WTC11 (cell line): ENCODE measurements at regions not wholly inside any gene's neighbourhood (a gene's known extent, or its start where the extent isn't known, plus 50 kb on each side); places are given as distances from the start of the nearest gene placed in this dataset.

Experiments
- ATF2 ChIP-seq: sonication (generic); formaldehyde crosslinking; IDR thresholded peaks from 2 replicates; pipeline ENCODE4 v1.8.1; 2022; ENCODE audit warnings: low read depth, missing genetic modification reagents, borderline replicate concordance
- ATF6 ChIP-seq: sonication (generic); formaldehyde crosslinking; IDR thresholded peaks from 2 replicates; pipeline ENCODE4 v1.8.1; 2023; ENCODE audit warnings: mild to moderate bottlenecking, missing genetic modification reagents
- CTCF ChIP-seq: fragments of 200-600 bp; IDR thresholded peaks from 2 replicates; pipeline ENCODE4 v1.8.0; 2022; ENCODE audit warnings: antibody characterized with exemption
- E2F4 ChIP-seq: sonication (generic); formaldehyde crosslinking; IDR thresholded peaks from 2 replicates; pipeline ENCODE4 v1.8.1; 2022; ENCODE audit warnings: low read depth, mild to moderate bottlenecking, moderate library complexity, missing genetic modification reagents, borderline replicate concordance
- E2F5 ChIP-seq: sonication (generic); formaldehyde crosslinking; IDR thresholded peaks from 2 replicates; pipeline ENCODE4 v1.8.1; 2022; ENCODE audit warnings: mild to moderate bottlenecking, moderate library complexity, missing genetic modification reagents
- MAX ChIP-seq: sonication (generic); formaldehyde crosslinking; IDR thresholded peaks from 2 replicates; pipeline ENCODE4 v1.8.0; 2022; ENCODE audit warnings: mild to moderate bottlenecking, missing genetic modification reagents
- SP1 ChIP-seq: sonication (generic); formaldehyde crosslinking; conservative IDR thresholded peaks from 2 replicates; pipeline ENCODE4 v1.8.1; 2022; ENCODE audit warnings: missing genetic modification reagents
- TEAD1 ChIP-seq: sonication (generic); formaldehyde crosslinking; IDR thresholded peaks from 2 replicates; pipeline ENCODE4 v1.8.0; 2022; ENCODE audit warnings: mild to moderate bottlenecking, missing genetic modification reagents
- USF2 ChIP-seq: sonication (generic); formaldehyde crosslinking; IDR thresholded peaks from 2 replicates; pipeline ENCODE4 v1.8.1; 2023; ENCODE audit warnings: mild to moderate bottlenecking, missing genetic modification reagents, moderate library complexity
- ZBTB43 ChIP-seq: sonication (generic); formaldehyde crosslinking; IDR thresholded peaks from 2 replicates; pipeline ENCODE4 v1.8.1; 2023; ENCODE audit warnings: mild to moderate bottlenecking, missing genetic modification reagents
- ZNF317 ChIP-seq: sonication (generic); formaldehyde crosslinking; IDR thresholded peaks from 2 replicates; pipeline ENCODE4 v1.8.1; 2023; ENCODE audit warnings: low read depth, mild to moderate bottlenecking, moderate library complexity, missing genetic modification reagents, borderline replicate concordance

- no peak for TF ChIP-seq CTCF
- no peak for TF ChIP-seq ATF2 (CRISPR knock-in tag)
- TF ChIP-seq ATF6 (CRISPR knock-in tag), result no peak
- no peak for TF ChIP-seq USF2 (CRISPR knock-in tag)
- no peak for TF ChIP-seq TEAD1 (CRISPR knock-in tag)
- TF ChIP-seq ZBTB43 (CRISPR knock-in tag), result no peak
- no peak for TF ChIP-seq E2F5
- no peak for TF ChIP-seq SP1
- no peak for TF ChIP-seq MAX
- TF ChIP-seq ZNF317, result no peak
- TF ChIP-seq E2F4 (CRISPR knock-in tag), result no peak
Observed at GRCh38 chr20:55166063-55166462, 690.7 kb downstream of the DOK5 start.
